IMR-90 (cell line): ENCODE measurements at regions not wholly inside any gene's neighbourhood (a gene's known extent, or its start where the extent isn't known, plus 50 kb on each side); places are given as distances from the start of the nearest gene placed in this dataset.

Experiments
- ATAC-seq: fragments of 200-7000 bp; cut with Tn5 transposase; 2 replicates; pipeline ENCODE4 v1.9.1; 2020; ENCODE audit warnings: low read depth, mild to moderate bottlenecking, moderate library complexity
- BruUV-seq: library from RNA; stranded (reverse); fragments of 400-500 nt; replicated peaks from 2 replicates; lab custom pipeline; 2021; lab: Mats Ljungman, UMichigan
- CTCF ChIA-PET: fragments of 300-600 bp; formaldehyde crosslinking; extraction: SDS; loops from one replicate; lab custom pipeline; 2021; ENCODE audit warnings: antibody characterized with exemption; lab: Yijun Ruan, JAX
- POLR2A ChIA-PET: fragments of 300-600 bp; sonication (Branson Sonifier 250); formaldehyde crosslinking; loops from one replicate; lab custom pipeline; 2022; ENCODE audit warnings: antibody characterized with exemption; ENCODE audit not compliant: unreplicated experiment; lab: Charles Lee
- DNase-seq: peaks from one replicate; pipeline ENCODE4 v3.0.0; 2013
- H2AFZ ChIP-seq: replicated peaks from 2 replicates; pipeline ENCODE3; 2013; ENCODE audit warnings: low read length, mild to moderate bottlenecking; ENCODE audit not compliant: poor library complexity
- H2AK5ac ChIP-seq: 2 replicates; pipeline ENCODE4 v1.6.1; 2013; ENCODE audit warnings: low read depth, low read length, inconsistent platforms
- H2AK9ac ChIP-seq: replicated peaks from 2 replicates; pipeline ENCODE3; 2013; ENCODE audit warnings: mild to moderate bottlenecking, low read depth, low read length, moderate library complexity; ENCODE audit not compliant: poor library complexity
- H2BK120ac ChIP-seq: 2 replicates; pipeline ENCODE4 v1.6.1; 2013; ENCODE audit warnings: low read depth, low read length, inconsistent platforms
- H2BK15ac ChIP-seq: 3 replicates; pipeline ENCODE4 v1.6.1; 2013; ENCODE audit warnings: low read depth, low read length, inconsistent platforms
- H2BK20ac ChIP-seq: 2 replicates; pipeline ENCODE4 v1.6.1; 2013; ENCODE audit warnings: low read depth, mild to moderate bottlenecking, inconsistent platforms, low read length, moderate library complexity
- H2BK5ac ChIP-seq: 2 replicates; pipeline ENCODE4 v1.6.1; 2013; ENCODE audit warnings: mild to moderate bottlenecking, low read depth, low read length, inconsistent platforms; ENCODE audit not compliant: poor library complexity, severe bottlenecking
- H3K14ac ChIP-seq: replicated peaks from 2 replicates; pipeline ENCODE4 v1.6.1; 2013; ENCODE audit warnings: low read depth, low read length, inconsistent platforms
- H3K18ac ChIP-seq: 2 replicates; pipeline ENCODE4 v1.6.1; 2013; ENCODE audit warnings: low read depth, low read length, control low read depth
- H3K23ac ChIP-seq: 2 replicates; pipeline ENCODE4 v1.6.1; 2013; ENCODE audit warnings: low read depth, low read length, inconsistent platforms
- H3K27ac ChIP-seq: 2 replicates; pipeline ENCODE4 v1.5.1; 2013; ENCODE audit warnings: mild to moderate bottlenecking, control low read depth, low read length; ENCODE audit not compliant: insufficient read depth
- H3K27me3 ChIP-seq: 2 replicates; pipeline ENCODE4 v1.6.1; 2013; ENCODE audit warnings: low read length; ENCODE audit not compliant: control insufficient read depth, insufficient read depth
- H3K36me3 ChIP-seq: 2 replicates; pipeline ENCODE4 v1.6.1; 2013; ENCODE audit warnings: low read length, mixed read lengths; ENCODE audit not compliant: control insufficient read depth, insufficient read depth
- H3K4ac ChIP-seq: 2 replicates; pipeline ENCODE4 v1.6.1; 2013; ENCODE audit warnings: low read depth, low read length, inconsistent platforms
- H3K4me1 ChIP-seq: 2 replicates; pipeline ENCODE4 v1.6.1; 2013; ENCODE audit warnings: low read length, mixed read lengths; ENCODE audit not compliant: control insufficient read depth, insufficient read depth
- H3K4me2 ChIP-seq: 2 replicates; pipeline ENCODE4 v1.6.1; 2013; ENCODE audit warnings: low read depth, mild to moderate bottlenecking, control low read depth, low read length, moderate library complexity
- H3K4me3 ChIP-seq: 2 replicates; pipeline ENCODE4 v1.5.1; 2013; ENCODE audit warnings: low read depth, mild to moderate bottlenecking, control low read depth, low read length, moderate library complexity; ENCODE audit not compliant: insufficient read depth
- H3K56ac ChIP-seq: 2 replicates; pipeline ENCODE4 v1.6.1; 2013; ENCODE audit warnings: low read length, inconsistent platforms; ENCODE audit not compliant: insufficient read depth; ENCODE audit errors: extremely low read depth
- H3K79me1 ChIP-seq, 2 experiments: 2 replicates each; pipeline ENCODE4 v1.6.1; 2013; ENCODE audit warnings: low read length in 2 of 2, inconsistent platforms in 1 of 2, low read depth in 1 of 2
- H3K9ac ChIP-seq: 2 replicates; pipeline ENCODE4 v1.6.1; 2013; ENCODE audit warnings: low read depth, low read length, control low read depth
- H3K9me1 ChIP-seq: 2 replicates; pipeline ENCODE4 v1.6.1; 2013; ENCODE audit warnings: low read length, inconsistent platforms; ENCODE audit not compliant: insufficient read depth
- H3K9me3 ChIP-seq: 2 replicates; pipeline ENCODE4 v1.6.1; 2013; ENCODE audit warnings: low read length; ENCODE audit not compliant: control insufficient read depth, insufficient read depth
- H4K20me1 ChIP-seq: 2 replicates; pipeline ENCODE4 v1.6.1; 2013; ENCODE audit warnings: low read length, inconsistent platforms; ENCODE audit not compliant: insufficient read depth
- H4K5ac ChIP-seq: 2 replicates; pipeline ENCODE4 v1.6.1; 2013; ENCODE audit warnings: mild to moderate bottlenecking, low read depth, low read length, control low read depth
- H4K8ac ChIP-seq, 2 experiments: 2 replicates each; pipeline ENCODE4 v1.6.1; 2013; ENCODE audit warnings: low read depth in 2 of 2, low read length in 2 of 2, control low read depth in 1 of 2, inconsistent platforms in 1 of 2
- H4K91ac ChIP-seq: 2 replicates; pipeline ENCODE4 v1.6.1; 2013; ENCODE audit warnings: low read depth, low read length, inconsistent platforms; ENCODE audit not compliant: insufficient read depth
- BHLHE40 ChIP-seq: fragments of 150-350 bp; IDR thresholded peaks from 2 replicates; pipeline ENCODE4 v1.6.1; 2016; ENCODE audit warnings: mild to moderate bottlenecking, low read depth, low read length
- CEBPB ChIP-seq: IDR thresholded peaks from 2 replicates; pipeline ENCODE4 v1.6.1; 2012; ENCODE audit warnings: low read depth, low read length, improper control_type of control experiment
- CHD1 ChIP-seq: IDR thresholded peaks from 2 replicates; pipeline ENCODE4 v1.6.1; 2012; ENCODE audit warnings: low read depth, low read length, improper control_type of control experiment
- FOS ChIP-seq: fragments of 150-350 bp; IDR thresholded peaks from 2 replicates; pipeline ENCODE4 v1.6.1; 2016; ENCODE audit warnings: low read depth, low read length
- MAFK ChIP-seq: IDR thresholded peaks from 2 replicates; pipeline ENCODE4 v1.6.1; 2012; ENCODE audit warnings: low read depth, low read length, improper control_type of control experiment
- MAZ ChIP-seq: IDR thresholded peaks from 2 replicates; pipeline ENCODE4 v1.6.1; 2012; ENCODE audit warnings: low read depth, mild to moderate bottlenecking, low read length, improper control_type of control experiment, moderate library complexity, borderline replicate concordance
- MXI1 ChIP-seq: IDR thresholded peaks from 2 replicates; pipeline ENCODE4 v1.6.1; 2012; ENCODE audit warnings: low read depth, mild to moderate bottlenecking, low read length, moderate library complexity, borderline replicate concordance
- NFE2L2 ChIP-seq: fragments of 150-350 bp; IDR thresholded peaks from 2 replicates; pipeline ENCODE4 v1.6.1; 2016; ENCODE audit warnings: low read depth, mild to moderate bottlenecking, low read length
- POLR2A ChIP-seq: IDR thresholded peaks from 2 replicates; pipeline ENCODE4 v1.6.1; 2012; ENCODE audit warnings: mild to moderate bottlenecking, low read depth, low read length
- RAD21 ChIP-seq: IDR thresholded peaks from 2 replicates; pipeline ENCODE4 v1.6.1; 2012; ENCODE audit warnings: low read length, improper control_type of control experiment
- RCOR1 ChIP-seq: IDR thresholded peaks from 2 replicates; pipeline ENCODE4 v1.6.1; 2012; ENCODE audit warnings: mild to moderate bottlenecking, low read length, improper control_type of control experiment; ENCODE audit not compliant: insufficient replicate concordance
- RFX5 ChIP-seq: IDR thresholded peaks from 2 replicates; pipeline ENCODE4 v1.8.0; 2012; ENCODE audit warnings: low read depth, mild to moderate bottlenecking, low read length, moderate library complexity
- SMC3 ChIP-seq: fragments of 150-350 bp; IDR thresholded peaks from 2 replicates; pipeline ENCODE4 v1.6.1; 2016; ENCODE audit warnings: low read depth, mild to moderate bottlenecking, antibody characterized with exemption, low read length, moderate library complexity
- WGBS, 2 experiments: methylation state at CpG; one replicate each; pipeline versions ENCODE4 v1.1.5 to v1.1.7; 2013; ENCODE audit warnings: missing lambda C conversion rate in 2 of 2; ENCODE audit not compliant: insufficient read length in 1 of 2; ENCODE audit errors: extremely low coverage in 2 of 2; 5-methylcytosine and 5-hydroxymethylcytosine counted together
- dilution Hi-C: fragments of 300-500 bp; cut with HindIII; formaldehyde crosslinking; loops from one replicate; pipeline ENCODE4 v1.14.3; 2018; ENCODE audit warnings: low sequenced_read_pairs; ENCODE audit not compliant: unreplicated experiment
- in situ Hi-C: fragments of 300-500 bp; cut with MboI; formaldehyde crosslinking; loops from 3 replicates; pipeline ENCODE4 v1.14.3; 2019; ENCODE audit warnings: low sequenced_read_pairs, inconsistent platforms, mixed read lengths
- intact Hi-C: fragments of 100-400 bp; cut with micrococcal nuclease; formaldehyde crosslinking; loops from 2 replicates; pipeline ENCODE4 v1.10.0; 2022
- TF ChIP-seq, protein P1 (sequence below): fragments of 150-350 bp; IDR thresholded peaks from 2 replicates; pipeline ENCODE4 v1.6.1; 2016; ENCODE audit warnings: low read depth, mild to moderate bottlenecking, low read length, moderate library complexity, borderline replicate concordance
- TF ChIP-seq, protein P2 (sequence below): conservative IDR thresholded peaks from 2 replicates; pipeline ENCODE4 v1.5.1; 2012; ENCODE audit warnings: mild to moderate bottlenecking, low read depth, low read length, improper control_type of control experiment
- TF ChIP-seq, protein P3 (sequence below): fragments of 150-350 bp; IDR thresholded peaks from 2 replicates; pipeline ENCODE4 v1.6.1; 2017; ENCODE audit warnings: mild to moderate bottlenecking, antibody characterized with exemption, low read length, low read depth

DNA sequence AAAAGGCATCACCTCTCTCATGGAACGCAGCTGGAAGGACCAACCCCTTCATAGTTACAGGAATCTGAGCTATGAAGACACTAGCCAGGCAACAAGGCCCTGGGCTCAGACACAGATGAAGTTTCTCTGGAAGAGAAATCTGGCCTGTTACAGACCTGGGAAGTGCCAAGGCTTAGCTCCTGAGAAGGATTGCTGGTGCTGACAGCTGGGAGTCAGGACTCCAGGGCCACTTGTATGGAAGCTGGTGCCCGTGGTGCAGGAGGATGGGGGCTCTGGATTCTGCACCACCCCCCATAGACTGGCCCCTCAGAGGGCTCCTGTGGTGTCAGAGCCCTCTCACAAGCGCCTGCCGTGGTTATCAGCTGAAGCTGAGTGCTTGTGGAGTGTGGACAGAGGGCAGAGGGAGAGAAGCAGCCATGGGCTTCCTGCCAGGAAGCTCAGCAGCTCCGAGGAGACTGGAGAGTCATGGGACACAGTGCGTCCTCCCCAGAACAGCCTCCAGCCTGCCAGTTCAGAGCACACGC is 87.3 kb upstream of the LCLAT1 start:
- H3K18ac ChIP-seq: peak overlapping the region; percentile 80
- H2AFZ ChIP-seq: peak overlapping the region; percentile 77
- H3K23ac ChIP-seq: peak overlapping the region; percentile 40; the same call in 1 of the 2 replicates
- H3K27ac ChIP-seq: peak overlapping the region; percentile 60; the same call in 1 of the 2 replicates
- no peak overlapping the region for H3K56ac ChIP-seq
- dilution Hi-C loops: no loop called here
- peak overlapping the region; percentile 90 for H4K5ac ChIP-seq
- peak overlapping the region; percentile 59 for H4K91ac ChIP-seq
- H2AK5ac ChIP-seq: peak overlapping the region; percentile 41; the same call in 1 of the 2 replicates
- ChIA-PET CTCF (interaction anchor here (0.5 to 1.4 kb wide), 2 partner anchors 282 to 352 kb away, joined by 3 to 4 read pairs; no protein-coding TSS in a partner anchor), POLR2A (no interaction called here)
- no peaks in the 10 kb centered on the region for H3K36me3 ChIP-seq
- intact Hi-C loops: no loop called here
- H3K4me2 ChIP-seq: no peak overlapping the region
- peak; percentile 65 for DNase-seq
- peak overlapping the region; percentile 84 for H3K4ac ChIP-seq
- peaks cover 0 to 16% of the 10 kb centered on the region in 2 experiments; a peak in 3 of 4 replicates for H3K79me1 ChIP-seq
- peaks cover 39% of the 10 kb centered on the region for H3K4me1 ChIP-seq
- H3K27me3 ChIP-seq: no peaks in the 10 kb centered on the region
- ATAC-seq: peak; percentile 43
- no peaks in the 10 kb centered on the region for H4K20me1 ChIP-seq
- H3K9ac ChIP-seq: peak overlapping the region; percentile 4
- H2BK120ac ChIP-seq: peak overlapping the region; percentile 89
- H2BK15ac ChIP-seq: peak overlapping the region; percentile 90; the same call in 2 of the 3 replicates
- TF ChIP-seq MXI1 (no peak), MAFK (no peak), FOS (no peak), RAD21 (no peak), SMC3 (no peak), CEBPB (no peak), POLR2A (no peak), RCOR1 (no peak), MAZ (no peak), BHLHE40 (no peak), NFE2L2 (no peak), RFX5 (no peak), CHD1 (no peak)
- TF ChIP-seq, protein P1, sequence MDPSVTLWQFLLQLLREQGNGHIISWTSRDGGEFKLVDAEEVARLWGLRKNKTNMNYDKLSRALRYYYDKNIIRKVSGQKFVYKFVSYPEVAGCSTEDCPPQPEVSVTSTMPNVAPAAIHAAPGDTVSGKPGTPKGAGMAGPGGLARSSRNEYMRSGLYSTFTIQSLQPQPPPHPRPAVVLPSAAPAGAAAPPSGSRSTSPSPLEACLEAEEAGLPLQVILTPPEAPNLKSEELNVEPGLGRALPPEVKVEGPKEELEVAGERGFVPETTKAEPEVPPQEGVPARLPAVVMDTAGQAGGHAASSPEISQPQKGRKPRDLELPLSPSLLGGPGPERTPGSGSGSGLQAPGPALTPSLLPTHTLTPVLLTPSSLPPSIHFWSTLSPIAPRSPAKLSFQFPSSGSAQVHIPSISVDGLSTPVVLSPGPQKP: no peak
- TF ChIP-seq, protein P2, sequence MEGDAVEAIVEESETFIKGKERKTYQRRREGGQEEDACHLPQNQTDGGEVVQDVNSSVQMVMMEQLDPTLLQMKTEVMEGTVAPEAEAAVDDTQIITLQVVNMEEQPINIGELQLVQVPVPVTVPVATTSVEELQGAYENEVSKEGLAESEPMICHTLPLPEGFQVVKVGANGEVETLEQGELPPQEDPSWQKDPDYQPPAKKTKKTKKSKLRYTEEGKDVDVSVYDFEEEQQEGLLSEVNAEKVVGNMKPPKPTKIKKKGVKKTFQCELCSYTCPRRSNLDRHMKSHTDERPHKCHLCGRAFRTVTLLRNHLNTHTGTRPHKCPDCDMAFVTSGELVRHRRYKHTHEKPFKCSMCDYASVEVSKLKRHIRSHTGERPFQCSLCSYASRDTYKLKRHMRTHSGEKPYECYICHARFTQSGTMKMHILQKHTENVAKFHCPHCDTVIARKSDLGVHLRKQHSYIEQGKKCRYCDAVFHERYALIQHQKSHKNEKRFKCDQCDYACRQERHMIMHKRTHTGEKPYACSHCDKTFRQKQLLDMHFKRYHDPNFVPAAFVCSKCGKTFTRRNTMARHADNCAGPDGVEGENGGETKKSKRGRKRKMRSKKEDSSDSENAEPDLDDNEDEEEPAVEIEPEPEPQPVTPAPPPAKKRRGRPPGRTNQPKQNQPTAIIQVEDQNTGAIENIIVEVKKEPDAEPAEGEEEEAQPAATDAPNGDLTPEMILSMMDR: no peak
- TF ChIP-seq, protein P3, sequence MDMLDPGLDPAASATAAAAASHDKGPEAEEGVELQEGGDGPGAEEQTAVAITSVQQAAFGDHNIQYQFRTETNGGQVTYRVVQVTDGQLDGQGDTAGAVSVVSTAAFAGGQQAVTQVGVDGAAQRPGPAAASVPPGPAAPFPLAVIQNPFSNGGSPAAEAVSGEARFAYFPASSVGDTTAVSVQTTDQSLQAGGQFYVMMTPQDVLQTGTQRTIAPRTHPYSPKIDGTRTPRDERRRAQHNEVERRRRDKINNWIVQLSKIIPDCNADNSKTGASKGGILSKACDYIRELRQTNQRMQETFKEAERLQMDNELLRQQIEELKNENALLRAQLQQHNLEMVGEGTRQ: no peak
- BruUV-seq: no TSS peak
- H2BK20ac ChIP-seq: peak overlapping the region; percentile 73
- peaks cover 24% of the 10 kb centered on the region for H3K9me1 ChIP-seq
- in situ Hi-C loops: no loop called here
- H3K9me3 ChIP-seq: no peaks in the 10 kb centered on the region
- peak overlapping the region; percentile 11 for H3K14ac ChIP-seq
- H2BK5ac ChIP-seq: peak overlapping the region; percentile 50
- H2AK9ac ChIP-seq: peak overlapping the region; percentile 3
- no CpG with 5 or more reads among the region's 7 CpGs for WGBS, 2 experiments
- peak overlapping the region; percentile 57 to 69; a peak in 3 of 4 replicates for H4K8ac ChIP-seq
- no peak overlapping the region for H3K4me3 ChIP-seq
